ENCODE measurements at regions not wholly inside any gene's neighbourhood (a gene's known extent, or its start where the extent isn't known, plus 50 kb on each side); places are given as distances from the start of the nearest gene placed in this dataset.

GRCh38 chr12:76685246-76685678 is 78.7 kb upstream of the ZDHHC17 start:
- TF ChIP-seq BACH2 (CRISPR knock-in tag; IDR thresholded peaks at IDR 0.05; ENCODE audit: borderline replicate concordance), result no peak
- no peak for TF ChIP-seq RARB (CRISPR knock-in tag; IDR thresholded peaks at IDR 0.05)
- TF ChIP-seq TCF4 (CRISPR knock-in tag; IDR thresholded peaks at IDR 0.05; ENCODE audit: borderline replicate concordance), result no peak
- TF ChIP-seq PPARA (CRISPR knock-in tag; IDR thresholded peaks at IDR 0.05; ENCODE audit: borderline replicate concordance), result no peak
- TF ChIP-seq, protein P1, sequence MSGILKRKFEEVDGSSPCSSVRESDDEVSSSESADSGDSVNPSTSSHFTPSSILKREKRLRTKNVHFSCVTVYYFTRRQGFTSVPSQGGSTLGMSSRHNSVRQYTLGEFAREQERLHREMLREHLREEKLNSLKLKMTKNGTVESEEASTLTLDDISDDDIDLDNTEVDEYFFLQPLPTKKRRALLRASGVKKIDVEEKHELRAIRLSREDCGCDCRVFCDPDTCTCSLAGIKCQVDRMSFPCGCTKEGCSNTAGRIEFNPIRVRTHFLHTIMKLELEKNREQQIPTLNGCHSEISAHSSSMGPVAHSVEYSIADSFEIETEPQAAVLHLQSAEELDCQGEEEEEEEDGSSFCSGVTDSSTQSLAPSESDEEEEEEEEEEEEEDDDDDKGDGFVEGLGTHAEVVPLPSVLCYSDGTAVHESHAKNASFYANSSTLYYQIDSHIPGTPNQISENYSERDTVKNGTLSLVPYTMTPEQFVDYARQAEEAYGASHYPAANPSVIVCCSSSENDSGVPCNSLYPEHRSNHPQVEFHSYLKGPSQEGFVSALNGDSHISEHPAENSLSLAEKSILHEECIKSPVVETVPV (CRISPR knock-in tag; IDR thresholded peaks at IDR 0.05), result no peak
- no peak for TF ChIP-seq PATZ1 (CRISPR knock-in tag; IDR thresholded peaks at IDR 0.05; ENCODE audit: borderline replicate concordance)
- TF ChIP-seq ESRRG (CRISPR knock-in tag; IDR thresholded peaks at IDR 0.05), result no peak
- no peak for TF ChIP-seq ZNF565 (CRISPR knock-in tag; conservative IDR thresholded peaks at IDR 0.05; ENCODE audit: low read depth)
- no peak for TF ChIP-seq GLIS3 (CRISPR knock-in tag; IDR thresholded peaks at IDR 0.05)
